ENCODE measurements at regions not wholly inside any gene's neighbourhood (a gene's known extent, or its start where the extent isn't known, plus 50 kb on each side); places are given as distances from the start of the nearest gene placed in this dataset.

DNA sequence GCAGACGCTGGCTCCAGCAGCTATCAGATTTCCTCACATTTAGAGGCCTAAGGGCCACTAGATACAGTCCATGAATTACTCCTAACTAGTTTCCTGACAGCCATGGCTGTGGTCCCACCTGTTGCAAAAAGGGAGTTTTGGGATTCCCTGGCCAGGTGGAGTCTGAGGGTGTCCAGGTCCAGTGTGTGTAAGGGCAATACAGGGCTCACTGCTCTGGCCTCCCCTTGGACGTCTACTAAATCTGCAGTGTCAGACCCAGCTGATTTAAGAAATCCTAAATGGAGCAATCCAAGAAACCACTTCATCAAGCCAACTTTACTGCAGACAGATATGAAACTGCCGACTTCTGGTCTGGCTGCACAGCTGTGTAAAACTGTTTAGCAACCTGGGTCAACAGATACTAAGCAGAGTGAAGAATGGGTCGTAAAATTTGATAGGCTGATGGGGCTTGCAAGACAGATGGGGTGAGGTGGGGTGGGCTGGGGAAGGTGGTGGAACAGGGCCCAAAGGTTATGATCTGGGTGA, 116.4 kb downstream of the GADD45G start:
- no peak overlapping the region for H3K27ac Mint-ChIP-seq
- TF ChIP-seq, protein P1, sequence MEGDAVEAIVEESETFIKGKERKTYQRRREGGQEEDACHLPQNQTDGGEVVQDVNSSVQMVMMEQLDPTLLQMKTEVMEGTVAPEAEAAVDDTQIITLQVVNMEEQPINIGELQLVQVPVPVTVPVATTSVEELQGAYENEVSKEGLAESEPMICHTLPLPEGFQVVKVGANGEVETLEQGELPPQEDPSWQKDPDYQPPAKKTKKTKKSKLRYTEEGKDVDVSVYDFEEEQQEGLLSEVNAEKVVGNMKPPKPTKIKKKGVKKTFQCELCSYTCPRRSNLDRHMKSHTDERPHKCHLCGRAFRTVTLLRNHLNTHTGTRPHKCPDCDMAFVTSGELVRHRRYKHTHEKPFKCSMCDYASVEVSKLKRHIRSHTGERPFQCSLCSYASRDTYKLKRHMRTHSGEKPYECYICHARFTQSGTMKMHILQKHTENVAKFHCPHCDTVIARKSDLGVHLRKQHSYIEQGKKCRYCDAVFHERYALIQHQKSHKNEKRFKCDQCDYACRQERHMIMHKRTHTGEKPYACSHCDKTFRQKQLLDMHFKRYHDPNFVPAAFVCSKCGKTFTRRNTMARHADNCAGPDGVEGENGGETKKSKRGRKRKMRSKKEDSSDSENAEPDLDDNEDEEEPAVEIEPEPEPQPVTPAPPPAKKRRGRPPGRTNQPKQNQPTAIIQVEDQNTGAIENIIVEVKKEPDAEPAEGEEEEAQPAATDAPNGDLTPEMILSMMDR (IDR thresholded peaks at IDR 0.05) = no peak
- no peaks in the 10 kb centered on the region for H3K36me3 Mint-ChIP-seq (ENCODE audit: low read depth)
- peaks cover 14% of the 10 kb centered on the region for H3K4me1 Mint-ChIP-seq
- no peaks in the 10 kb centered on the region for H3K9me3 Mint-ChIP-seq
- intact Hi-C loops (cut with micrococcal nuclease) = no loop called here
- no peaks in the 10 kb centered on the region for H3K27me3 Mint-ChIP-seq
- DNase-seq (no peak), ATAC-seq (ENCODE audit: low read depth) (no peak)
- POLR2A ChIA-PET = no interaction called here
- H3K4me3 Mint-ChIP-seq = no peak overlapping the region
- CTCF ChIA-PET = no interaction called here

DNA sequence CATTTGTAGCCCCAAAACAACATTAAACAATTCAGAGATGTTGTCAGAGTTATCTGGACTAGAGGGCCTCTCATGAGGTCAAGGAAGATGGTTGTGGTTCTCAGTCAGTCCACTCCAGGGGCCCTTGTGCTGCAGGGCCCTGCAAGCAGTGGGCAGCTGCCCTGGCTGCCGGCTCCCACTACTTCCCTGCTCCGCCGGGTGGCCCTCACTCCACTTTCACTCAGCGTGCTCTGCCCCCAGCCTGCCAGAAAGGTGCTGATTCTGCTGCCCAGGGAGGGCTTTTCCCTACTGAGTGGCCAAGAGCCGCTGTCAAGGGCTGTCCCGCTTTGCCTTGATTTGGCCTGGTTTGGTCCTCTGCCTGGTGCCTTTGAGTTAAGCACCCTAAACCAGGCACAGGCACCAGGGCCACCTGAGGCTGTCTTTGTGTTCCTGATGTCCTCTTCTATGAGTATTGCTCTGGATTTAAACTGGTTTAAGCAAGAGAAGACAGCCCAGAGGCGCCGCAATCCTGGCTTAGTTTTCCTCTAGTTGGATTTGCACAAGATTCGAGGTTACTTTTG, 117.2 kb downstream of the GADD45G start:
- ATAC-seq (ENCODE audit: low read depth) = no peak
- H3K4me3 Mint-ChIP-seq = no peak overlapping the region
- peaks cover 6% of the 10 kb centered on the region for H3K4me1 Mint-ChIP-seq
- TF ChIP-seq, protein P1 (IDR thresholded peaks at IDR 0.05) = no peak
- intact Hi-C loops (cut with micrococcal nuclease) = no loop called here
- CTCF ChIA-PET = no interaction called here
- POLR2A ChIA-PET = no interaction called here
- no peak overlapping the region for H3K27ac Mint-ChIP-seq
- H3K9me3 Mint-ChIP-seq = no peaks in the 10 kb centered on the region
- no peaks in the 10 kb centered on the region for H3K36me3 Mint-ChIP-seq (ENCODE audit: low read depth)
- no peak for DNase-seq
- H3K27me3 Mint-ChIP-seq = no peaks in the 10 kb centered on the region

DNA sequence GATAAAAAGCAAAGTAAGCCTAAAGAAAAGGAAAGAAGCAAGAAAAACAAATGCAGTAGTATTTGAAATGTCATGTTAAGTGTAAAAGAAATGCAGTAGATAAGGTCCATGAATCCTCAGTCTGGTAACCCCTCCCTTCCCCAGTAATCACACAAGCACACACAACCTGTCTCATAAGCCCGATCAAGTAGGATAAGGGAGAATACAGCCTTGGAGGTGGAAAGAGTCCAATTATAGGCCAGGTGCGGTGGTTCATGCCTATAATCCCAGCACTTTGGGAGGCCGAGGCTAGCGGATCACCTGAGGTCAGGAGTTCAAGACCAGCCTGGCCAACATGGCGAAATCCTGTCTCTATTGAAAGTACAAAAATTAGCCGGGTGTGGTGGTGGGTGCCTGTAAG, 117.9 kb downstream of the GADD45G start:
- ChIA-PET CTCF (no interaction called here), POLR2A (interaction anchor here (0.7 kb wide), 1 partner anchor 21 kb away, joined by 10 read pairs; no protein-coding TSS in a partner anchor)
- Mint-ChIP-seq H3K9me3 (no peaks in the 10 kb centered on the region), H3K4me1 (peaks cover 3% of the 10 kb centered on the region), H3K36me3 (ENCODE audit: low read depth) (no peaks in the 10 kb centered on the region), H3K27ac (no peak overlapping the region), H3K27me3 (no peaks in the 10 kb centered on the region), H3K4me3 (no peak overlapping the region)
- DNase-seq = no peak
- TF ChIP-seq, protein P1 (IDR thresholded peaks at IDR 0.05) = no peak
- ATAC-seq (ENCODE audit: low read depth) = no peak
- intact Hi-C loops (cut with micrococcal nuclease) = no loop called here

DNA sequence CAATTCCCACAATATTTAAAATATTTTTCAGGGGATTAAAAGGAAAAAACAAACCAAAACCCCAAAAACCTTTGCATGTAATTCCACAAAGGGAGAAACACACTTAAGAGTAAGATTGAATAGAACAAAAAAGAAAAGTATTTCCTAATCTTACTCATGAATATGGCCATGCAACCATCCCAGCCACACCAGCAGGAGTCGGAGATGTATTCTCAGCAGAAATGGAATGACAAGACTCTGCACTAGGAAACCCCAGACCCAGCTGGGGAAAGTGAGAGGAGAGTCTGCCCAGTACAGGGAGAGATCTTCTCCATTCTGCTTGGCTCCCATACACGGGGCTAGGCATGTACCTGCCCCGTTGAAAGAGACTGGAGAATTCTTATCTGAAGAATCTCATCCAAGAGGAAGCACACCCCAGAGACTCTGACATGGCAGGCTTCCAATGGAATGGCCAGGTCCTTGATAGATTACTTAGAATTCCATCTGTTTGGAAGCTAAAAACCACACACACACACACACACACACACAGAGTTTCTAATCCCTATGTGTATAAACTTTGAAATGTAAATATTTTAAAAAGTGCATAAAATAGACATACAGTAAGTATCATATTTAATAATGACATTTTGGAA, 118.8 kb downstream of the GADD45G start:
- DNase-seq (no peak), ATAC-seq (ENCODE audit: low read depth) (no peak)
- H3K36me3 Mint-ChIP-seq (ENCODE audit: low read depth) = no peaks in the 10 kb centered on the region
- ChIA-PET POLR2A (no interaction called here), CTCF (no interaction called here)
- no peaks in the 10 kb centered on the region for H3K9me3 Mint-ChIP-seq
- TF ChIP-seq, protein P1 (IDR thresholded peaks at IDR 0.05) = no peak
- H3K4me3 Mint-ChIP-seq = no peak overlapping the region
- no peaks in the 10 kb centered on the region for H3K27me3 Mint-ChIP-seq
- intact Hi-C loops (cut with micrococcal nuclease) = no loop called here
- peaks cover 3% of the 10 kb centered on the region for H3K4me1 Mint-ChIP-seq
- no peak overlapping the region for H3K27ac Mint-ChIP-seq

DNA sequence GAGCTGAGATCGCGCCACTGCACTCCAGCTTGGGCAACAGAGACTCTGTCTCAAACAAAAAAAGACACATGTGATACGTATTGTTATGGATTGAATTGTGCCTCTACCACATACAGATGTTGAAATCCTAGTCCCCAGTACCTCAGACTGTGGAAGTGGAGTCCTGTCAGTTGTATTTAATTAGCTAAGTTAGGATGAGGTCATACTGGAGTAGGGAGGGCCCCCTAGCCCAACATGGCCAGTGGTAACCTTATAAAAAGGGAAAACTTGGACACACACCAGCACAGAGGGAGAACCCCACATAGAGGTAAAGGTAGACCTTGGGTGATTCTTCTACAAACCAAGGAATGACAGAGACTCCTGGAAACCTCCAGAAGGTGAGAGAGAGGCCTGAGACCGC, 119.8 kb downstream of the GADD45G start:
- TF ChIP-seq, protein P1 (IDR thresholded peaks at IDR 0.05) = no peak
- DNase-seq = no peak
- Mint-ChIP-seq H3K4me3 (no peak overlapping the region), H3K36me3 (ENCODE audit: low read depth) (no peaks in the 10 kb centered on the region), H3K27ac (no peak overlapping the region), H3K27me3 (no peaks in the 10 kb centered on the region), H3K4me1 (peaks cover 3% of the 10 kb centered on the region), H3K9me3 (no peaks in the 10 kb centered on the region)
- intact Hi-C loops (cut with micrococcal nuclease) = no loop called here
- ChIA-PET POLR2A (no interaction called here), CTCF (no interaction called here)
- no peak for ATAC-seq (ENCODE audit: low read depth)

Measured in activated B cell treated with CpG ODN at 0.5 μM for 24 hours (primary cell).